H1 (cell line): ENCODE measurements at regions not wholly inside any gene's neighbourhood (a gene's known extent, or its start where the extent isn't known, plus 50 kb on each side); places are given as distances from the start of the nearest gene placed in this dataset.

Experiments
- CTCF ChIA-PET: fragments of 300-600 bp; sonication (Branson Sonifier 250); formaldehyde crosslinking; loops from one replicate; lab custom pipeline; 2021; ENCODE audit not compliant: partially characterized antibody; lab: Charles Lee
- POLR2A ChIA-PET: fragments of 300-600 bp; sonication (Branson Sonifier 250); formaldehyde crosslinking; loops from one replicate; lab custom pipeline; 2021; ENCODE audit warnings: inconsistent platforms; ENCODE audit not compliant: partially characterized antibody; lab: Charles Lee
- DNase-seq, 2 experiments: peaks; one replicate each; pipeline versions ENCODE4 v3.0.0 to v3.0.0-alpha.2; 2010 to 2022; ENCODE audit warnings: low spot score in 2 of 2, low read depth in 1 of 2, mixed read lengths in 1 of 2
- FAIRE-seq: peaks from 2 replicates; lab custom pipeline; 2011; peaks lifted over from hg19 to GRCh38; lab: Jason Lieb, UNC
- H2AFZ ChIP-seq: 2 replicates; pipeline ENCODE4 v1.8.1; 2012; ENCODE audit warnings: low read length, inconsistent platforms
- H2AK5ac ChIP-seq: 2 replicates; pipeline ENCODE4 v1.6.1; 2013; ENCODE audit warnings: low read depth, low read length
- H2BK120ac ChIP-seq: replicated peaks from 2 replicates; pipeline ENCODE3; 2013; ENCODE audit warnings: low read depth, low read length, inconsistent platforms
- H2BK12ac ChIP-seq: 2 replicates; pipeline ENCODE4 v1.6.1; 2013; ENCODE audit warnings: low read depth, low read length
- H2BK15ac ChIP-seq: 2 replicates; pipeline ENCODE4 v1.6.1; 2013; ENCODE audit warnings: low read length
- H2BK20ac ChIP-seq: 2 replicates; pipeline ENCODE4 v1.6.1; 2013; ENCODE audit warnings: low read length
- H2BK5ac ChIP-seq: 2 replicates; pipeline ENCODE4 v1.6.1; 2013; ENCODE audit warnings: low read depth, low read length
- H3K14ac ChIP-seq: 2 replicates; pipeline ENCODE4 v1.6.1; 2013; ENCODE audit warnings: inconsistent platforms; ENCODE audit not compliant: insufficient read length
- H3K18ac ChIP-seq: 2 replicates; pipeline ENCODE4 v1.6.1; 2013; ENCODE audit warnings: low read length; ENCODE audit errors: extremely low read depth
- H3K23ac ChIP-seq: 2 replicates; pipeline ENCODE4 v1.6.1; 2013; ENCODE audit warnings: inconsistent platforms; ENCODE audit not compliant: insufficient read length
- H3K23me2 ChIP-seq: 2 replicates; pipeline ENCODE4 v1.6.1; 2013; ENCODE audit warnings: low read depth, low read length
- H3K27ac ChIP-seq: 2 replicates; pipeline ENCODE4 v1.6.1; 2011; ENCODE audit warnings: low read depth, low read length, inconsistent platforms
- H3K27me3 ChIP-seq, 4 experiments: replicated peaks in 1 of 4; 1 replicate in 1 of 4; 2 replicates in 3 of 4; pipeline versions ENCODE4 v1.6.1 to v1.8.1; 2011 to 2013; ENCODE audit warnings: low read length in 3 of 4, mild to moderate bottlenecking in 3 of 4, inconsistent platforms in 2 of 4, mixed read lengths in 2 of 4, moderate library complexity in 1 of 4; ENCODE audit not compliant: control insufficient read depth in 3 of 4, insufficient read depth in 3 of 4; ENCODE audit errors: extremely low read depth in 1 of 4
- H3K36me3 ChIP-seq, 4 experiments: 2 replicates each; pipeline versions ENCODE4 v1.6.1 to v1.8.1; 2011 to 2013; ENCODE audit warnings: mild to moderate bottlenecking in 4 of 4, low read length in 3 of 4, moderate library complexity in 2 of 4, control low read depth in 1 of 4, inconsistent platforms in 1 of 4; ENCODE audit not compliant: insufficient read depth in 4 of 4, control insufficient read depth in 2 of 4
- H3K4ac ChIP-seq: replicated peaks from 2 replicates; pipeline ENCODE3; 2013; ENCODE audit warnings: low read length, low read depth, mixed read lengths, inconsistent platforms; ENCODE audit not compliant: insufficient read length
- H3K4me1 ChIP-seq, 4 experiments: replicated peaks in 1 of 4; 1 replicate in 1 of 4; 2 replicates in 3 of 4; pipeline versions ENCODE4 v1.6.1 to v1.8.1; 2011 to 2013; ENCODE audit warnings: low read length in 3 of 4, inconsistent platforms in 2 of 4, mixed read lengths in 1 of 4; ENCODE audit not compliant: insufficient read depth in 4 of 4, control insufficient read depth in 3 of 4
- H3K4me2 ChIP-seq, 2 experiments: 2 replicates each; pipeline versions ENCODE4 v1.6.1 to v1.8.1; 2011 to 2013; ENCODE audit warnings: low read depth in 2 of 2, low read length in 2 of 2, control low read depth in 1 of 2, inconsistent platforms in 1 of 2, mild to moderate bottlenecking in 1 of 2; ENCODE audit not compliant: insufficient read depth in 1 of 2
- H3K4me3 ChIP-seq, 4 experiments: fragments of 200-600, 300-600 bp in 1 of 4; sonication (generic), shearing (Covaris generic), sonication (Bioruptor Twin) in 1 of 4; 2 replicates each; pipeline versions ENCODE4 v1.5.1 to v1.8.1; 2011 to 2016; ENCODE audit warnings: low read length in 4 of 4, low read depth in 3 of 4, control low read depth in 2 of 4, inconsistent platforms in 2 of 4, mild to moderate bottlenecking in 2 of 4, mixed read lengths in 1 of 4, moderate library complexity in 1 of 4; ENCODE audit not compliant: insufficient read depth in 2 of 4; ENCODE audit errors: extremely low read depth in 1 of 4
- H3K56ac ChIP-seq: replicated peaks from 2 replicates; pipeline ENCODE3; 2013; ENCODE audit warnings: low read depth, mild to moderate bottlenecking, mixed read lengths, low read length, inconsistent platforms; ENCODE audit not compliant: insufficient read length
- H3K79me1 ChIP-seq: 2 replicates; pipeline ENCODE4 v1.6.1; 2013; ENCODE audit warnings: low read depth, low read length, control low read depth
- H3K79me2 ChIP-seq, 2 experiments: 2 replicates each; pipeline versions ENCODE4 v1.6.1 to v1.8.1; 2012 to 2013; ENCODE audit warnings: low read length in 2 of 2, mild to moderate bottlenecking in 2 of 2, inconsistent platforms in 1 of 2; ENCODE audit not compliant: insufficient read depth in 2 of 2, control insufficient read depth in 1 of 2
- H3K9ac ChIP-seq, 4 experiments: replicated peaks in 1 of 4; 1 replicate in 1 of 4; 2 replicates in 3 of 4; pipeline versions ENCODE4 v1.6.1 to v1.8.1; 2011 to 2013; ENCODE audit warnings: low read depth in 3 of 4, low read length in 3 of 4, control low read depth in 2 of 4, mild to moderate bottlenecking in 2 of 4, moderate library complexity in 2 of 4, inconsistent platforms in 1 of 4; ENCODE audit errors: extremely low read depth in 1 of 4
- H3K9me3 ChIP-seq, 2 experiments: 2 replicates each; pipeline versions ENCODE4 v1.6.1 to v1.8.1; 2012 to 2013; ENCODE audit warnings: mild to moderate bottlenecking in 2 of 2, moderate library complexity in 2 of 2, control low read depth in 1 of 2, inconsistent platforms in 1 of 2, low read depth in 1 of 2, low read length in 1 of 2, mixed read lengths in 1 of 2; ENCODE audit not compliant: insufficient read depth in 2 of 2
- H4K20me1 ChIP-seq, 2 experiments: replicated peaks in 1 of 2; 2 replicates each; pipeline versions ENCODE3 to v1.8.1; 2011 to 2013; ENCODE audit warnings: inconsistent platforms in 2 of 2, low read length in 2 of 2, mild to moderate bottlenecking in 1 of 2; ENCODE audit not compliant: insufficient read depth in 2 of 2, control insufficient read depth in 1 of 2
- H4K5ac ChIP-seq: 2 replicates; pipeline ENCODE4 v1.6.1; 2013; ENCODE audit warnings: low read length, low read depth, mixed read lengths, inconsistent platforms; ENCODE audit not compliant: insufficient read length
- H4K8ac ChIP-seq: 2 replicates; pipeline ENCODE4 v1.8.0; 2013; ENCODE audit warnings: mild to moderate bottlenecking, moderate library complexity, low read length, inconsistent platforms; ENCODE audit not compliant: insufficient read depth; ENCODE audit errors: extremely low read depth
- H4K91ac ChIP-seq: replicated peaks from 2 replicates; pipeline ENCODE3; 2013; ENCODE audit warnings: low read length, mixed read lengths, inconsistent platforms; ENCODE audit not compliant: insufficient read length
- ASH2L ChIP-seq: fragments of 200-600, 300-600 bp; sonication (generic); IDR thresholded peaks from one replicate; pipeline ENCODE4 v1.7.1; 2017; ENCODE audit warnings: low read length
- CHD2 ChIP-seq: IDR thresholded peaks from 2 replicates; pipeline ENCODE4 v1.6.1; 2012; ENCODE audit warnings: low read length, improper control_type of control experiment
- JUN ChIP-seq: IDR thresholded peaks from 2 replicates; pipeline ENCODE4 v1.6.1; 2011; ENCODE audit warnings: low read depth, mild to moderate bottlenecking, improper control_type of control experiment, low read length
- NANOG ChIP-seq: IDR thresholded peaks from 2 replicates; pipeline ENCODE4 v1.6.1; 2011; ENCODE audit warnings: low read length, low read depth, mild to moderate bottlenecking, inconsistent platforms; ENCODE audit not compliant: insufficient read depth, poor library complexity, severe bottlenecking
- RNF2 ChIP-seq: fragments of 200-900, 300-1000 bp; sonication (generic); IDR thresholded peaks from 2 replicates; pipeline ENCODE4 v1.7.1; 2016; ENCODE audit warnings: borderline replicate concordance, low read depth, mild to moderate bottlenecking, antibody characterized with exemption, low read length; ENCODE audit not compliant: poor library complexity, severe bottlenecking; ENCODE audit errors: missing control alignments
- SAP30 ChIP-seq: fragments of 300-600 bp; sonication (generic); IDR thresholded peaks from 2 replicates; pipeline ENCODE4 v1.7.1; 2012; ENCODE audit warnings: low read length, moderate library complexity, mild to moderate bottlenecking, inconsistent platforms; ENCODE audit not compliant: insufficient read depth, insufficient replicate concordance
- SP2 ChIP-seq: IDR thresholded peaks from 2 replicates; pipeline ENCODE4 v1.6.1; 2012; ENCODE audit warnings: mild to moderate bottlenecking, low read length, inconsistent platforms
- WGBS, 2 experiments: shearing (Covaris generic) in 1 of 2; methylation state at CpG; one replicate each; pipeline versions ENCODE4 v1.1.6 to v1.1.7; 2013 to 2015; ENCODE audit warnings: low lambda C conversion rate in 2 of 2, mixed read lengths in 2 of 2, inconsistent platforms in 1 of 2, low coverage in 1 of 2, missing lambda C conversion rate in 1 of 2; ENCODE audit not compliant: insufficient replicate concordance in 2 of 2, insufficient coverage in 1 of 2, insufficient read length in 1 of 2; ENCODE audit errors: extremely low coverage in 1 of 2, missing lambda C conversion rate in 1 of 2; 5-methylcytosine and 5-hydroxymethylcytosine counted together
- TF ChIP-seq, protein P1 (sequence below): IDR thresholded peaks from 2 replicates; pipeline ENCODE4 v1.6.1; 2011; ENCODE audit warnings: low read depth, mild to moderate bottlenecking, low read length; ENCODE audit not compliant: insufficient read depth
- TF ChIP-seq, protein P2 (sequence below): IDR thresholded peaks from 2 replicates; pipeline ENCODE4 v1.6.1; 2012; ENCODE audit warnings: inconsistent platforms
- TF ChIP-seq, protein P3 (sequence below), 3 experiments: IDR thresholded peaks; 1 replicate in 2 of 3; 2 replicates in 1 of 3; pipeline versions ENCODE4 v1.5.1 to v1.6.1; 2011; ENCODE audit warnings: low read length in 3 of 3, mild to moderate bottlenecking in 3 of 3, inconsistent platforms in 2 of 3, low read depth in 1 of 3, moderate library complexity in 1 of 3; ENCODE audit not compliant: insufficient read depth in 1 of 3; ENCODE audit errors: control extremely low read depth in 1 of 3

DNA sequence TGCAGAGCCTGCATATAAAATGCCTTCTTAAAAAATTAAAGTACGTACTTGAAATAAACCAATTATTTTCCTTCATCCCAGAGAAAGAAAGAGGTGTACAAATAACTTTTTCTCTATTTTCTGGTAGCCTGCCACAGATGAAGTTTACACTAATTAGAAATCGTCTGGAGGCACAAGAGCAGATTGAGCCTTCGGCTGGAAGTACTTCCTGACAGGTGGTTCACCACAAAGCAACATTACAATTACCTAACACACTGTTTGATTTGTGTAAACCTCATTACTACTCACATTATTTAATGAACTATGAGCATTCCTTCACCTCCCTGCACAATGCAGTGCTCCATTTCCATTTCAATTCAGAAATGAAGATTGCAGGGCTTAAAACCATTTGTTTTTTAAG lies 856.1 kb downstream of the SI start:
- Histone ChIP-seq H3K36me3 (no peaks in the 10 kb centered on the region), H3K4me3 (no peak overlapping the region), H3K18ac (no peak overlapping the region), H3K4me1 (no peaks in the 10 kb centered on the region), H2BK5ac (no peak overlapping the region), H3K23ac (no peak overlapping the region), H3K9me3 (no peaks in the 10 kb centered on the region), H4K5ac (no peak overlapping the region), H2BK15ac (no peak overlapping the region), H3K27me3 (peaks cover 0 to 1% (median 0%) of the 10 kb centered on the region in 4 experiments; a peak in 1 of 7 replicates), H3K27ac (no peak overlapping the region), H2BK20ac (no peak overlapping the region), H2BK120ac (no peak overlapping the region), H3K9ac (no peak overlapping the region), H3K79me2 (no peaks in the 10 kb centered on the region), H3K4ac (no peak overlapping the region), H2BK12ac (no peak overlapping the region), H3K56ac (no peak overlapping the region), H4K8ac (no peak overlapping the region), H3K79me1 (no peaks in the 10 kb centered on the region), H2AK5ac (no peak overlapping the region), H4K91ac (no peak overlapping the region), H3K14ac (no peak overlapping the region), H3K23me2 (no peaks in the 10 kb centered on the region), H4K20me1 (no peaks in the 10 kb centered on the region), H2AFZ (no peak overlapping the region), H3K4me2 (no peak overlapping the region)
- WGBS, 2 experiments: 86% methylated on average over 3 of the region's 3 CpGs; no CpG with 5 or more reads in 1 of the 2 experiments
- FAIRE-seq (no peak), DNase-seq (no peak)
- no peak for TF ChIP-seq CHD2
- TF ChIP-seq, protein P1, sequence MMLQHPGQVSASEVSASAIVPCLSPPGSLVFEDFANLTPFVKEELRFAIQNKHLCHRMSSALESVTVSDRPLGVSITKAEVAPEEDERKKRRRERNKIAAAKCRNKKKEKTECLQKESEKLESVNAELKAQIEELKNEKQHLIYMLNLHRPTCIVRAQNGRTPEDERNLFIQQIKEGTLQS: no peak
- TF ChIP-seq, protein P2, sequence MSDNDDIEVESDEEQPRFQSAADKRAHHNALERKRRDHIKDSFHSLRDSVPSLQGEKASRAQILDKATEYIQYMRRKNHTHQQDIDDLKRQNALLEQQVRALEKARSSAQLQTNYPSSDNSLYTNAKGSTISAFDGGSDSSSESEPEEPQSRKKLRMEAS: no peak
- TF ChIP-seq SP2: no peak
- no peak for TF ChIP-seq JUN
- no peak for TF ChIP-seq SAP30
- TF ChIP-seq RNF2: no peak
- TF ChIP-seq, protein P3, sequence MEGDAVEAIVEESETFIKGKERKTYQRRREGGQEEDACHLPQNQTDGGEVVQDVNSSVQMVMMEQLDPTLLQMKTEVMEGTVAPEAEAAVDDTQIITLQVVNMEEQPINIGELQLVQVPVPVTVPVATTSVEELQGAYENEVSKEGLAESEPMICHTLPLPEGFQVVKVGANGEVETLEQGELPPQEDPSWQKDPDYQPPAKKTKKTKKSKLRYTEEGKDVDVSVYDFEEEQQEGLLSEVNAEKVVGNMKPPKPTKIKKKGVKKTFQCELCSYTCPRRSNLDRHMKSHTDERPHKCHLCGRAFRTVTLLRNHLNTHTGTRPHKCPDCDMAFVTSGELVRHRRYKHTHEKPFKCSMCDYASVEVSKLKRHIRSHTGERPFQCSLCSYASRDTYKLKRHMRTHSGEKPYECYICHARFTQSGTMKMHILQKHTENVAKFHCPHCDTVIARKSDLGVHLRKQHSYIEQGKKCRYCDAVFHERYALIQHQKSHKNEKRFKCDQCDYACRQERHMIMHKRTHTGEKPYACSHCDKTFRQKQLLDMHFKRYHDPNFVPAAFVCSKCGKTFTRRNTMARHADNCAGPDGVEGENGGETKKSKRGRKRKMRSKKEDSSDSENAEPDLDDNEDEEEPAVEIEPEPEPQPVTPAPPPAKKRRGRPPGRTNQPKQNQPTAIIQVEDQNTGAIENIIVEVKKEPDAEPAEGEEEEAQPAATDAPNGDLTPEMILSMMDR (IDR thresholded peaks at IDR 0.05; ENCODE audit: control extremely low read depth in 1 of 3, insufficient read depth in 1 of 3, low read depth in 1 of 3, low read length in 3 of 3): no peak
- no peak for TF ChIP-seq NANOG
- TF ChIP-seq ASH2L: no peak
- ChIA-PET CTCF (no interaction called here), POLR2A (no interaction called here)
